Prostate gland (tissue), 2 donors: ENCODE measurements at regions not wholly inside any gene's neighbourhood (a gene's known extent, or its start where the extent isn't known, plus 50 kb on each side); places are given as distances from the start of the nearest gene placed in this dataset.

ENCODE experiments used
- POLR2A ChIP-seq: fragments of 450-650 bp; IDR thresholded peaks from one replicate; pipeline ENCODE4 v1.6.1; 2016; ENCODE audit warnings: antibody characterized with exemption, mild to moderate bottlenecking
- POLR2AphosphoS5 ChIP-seq: sonication (generic); formaldehyde crosslinking; IDR thresholded peaks from one replicate; pipeline ENCODE4 v1.6.1; 2017; ENCODE audit warnings: antibody characterized with exemption
- TF ChIP-seq, protein P1 (sequence below), 4 experiments: fragments of 200-600 bp in 2 of 4; fragments of 450-650 bp in 2 of 4; sonication (generic) in 2 of 4; IDR thresholded peaks; 1 replicate in 3 of 4; 2 replicates in 1 of 4; pipeline ENCODE4 v1.5.1; 2016 to 2019; ENCODE audit warnings: antibody characterized with exemption in 4 of 4, mild to moderate bottlenecking in 2 of 4, moderate library complexity in 2 of 4

DNA sequence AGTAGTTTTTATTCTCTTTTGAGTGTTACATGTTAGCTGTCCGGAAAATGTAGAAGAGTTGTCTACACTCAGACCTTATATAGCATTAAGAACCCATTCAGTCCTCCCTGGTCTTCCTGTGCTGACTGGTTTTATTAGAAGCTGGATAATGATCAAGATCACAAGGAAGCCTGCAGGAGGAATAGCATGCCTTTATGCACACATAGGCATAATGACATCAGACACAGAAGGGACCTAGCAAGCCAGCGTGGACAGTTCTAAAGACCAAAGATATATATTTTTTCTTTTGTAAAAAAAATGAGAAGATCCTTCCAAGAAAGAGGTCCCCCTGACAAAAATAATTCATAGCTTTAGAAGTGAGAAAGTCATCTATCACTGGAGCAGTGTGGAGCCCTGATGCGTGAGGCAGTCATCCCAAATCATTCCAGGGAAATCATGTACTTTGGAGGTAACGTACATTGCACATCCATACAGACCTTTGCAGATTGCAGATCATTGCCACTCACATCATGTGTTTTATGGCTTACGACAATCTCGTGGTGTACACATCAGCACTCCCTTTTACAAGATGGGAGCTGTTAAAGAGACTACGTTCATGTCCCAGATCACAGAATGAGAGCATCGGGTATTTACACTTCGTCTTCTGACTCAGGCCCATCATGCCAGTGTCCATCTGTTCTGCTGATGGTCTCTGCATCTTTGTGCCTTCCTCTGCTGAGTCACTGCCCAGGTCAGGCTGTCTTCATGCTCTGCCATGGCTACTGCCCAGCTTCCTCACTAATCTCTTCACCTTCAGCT is 334.0 kb downstream of the SOCS6 start:
- no peak for TF ChIP-seq POLR2AphosphoS5
- TF ChIP-seq, protein P1, sequence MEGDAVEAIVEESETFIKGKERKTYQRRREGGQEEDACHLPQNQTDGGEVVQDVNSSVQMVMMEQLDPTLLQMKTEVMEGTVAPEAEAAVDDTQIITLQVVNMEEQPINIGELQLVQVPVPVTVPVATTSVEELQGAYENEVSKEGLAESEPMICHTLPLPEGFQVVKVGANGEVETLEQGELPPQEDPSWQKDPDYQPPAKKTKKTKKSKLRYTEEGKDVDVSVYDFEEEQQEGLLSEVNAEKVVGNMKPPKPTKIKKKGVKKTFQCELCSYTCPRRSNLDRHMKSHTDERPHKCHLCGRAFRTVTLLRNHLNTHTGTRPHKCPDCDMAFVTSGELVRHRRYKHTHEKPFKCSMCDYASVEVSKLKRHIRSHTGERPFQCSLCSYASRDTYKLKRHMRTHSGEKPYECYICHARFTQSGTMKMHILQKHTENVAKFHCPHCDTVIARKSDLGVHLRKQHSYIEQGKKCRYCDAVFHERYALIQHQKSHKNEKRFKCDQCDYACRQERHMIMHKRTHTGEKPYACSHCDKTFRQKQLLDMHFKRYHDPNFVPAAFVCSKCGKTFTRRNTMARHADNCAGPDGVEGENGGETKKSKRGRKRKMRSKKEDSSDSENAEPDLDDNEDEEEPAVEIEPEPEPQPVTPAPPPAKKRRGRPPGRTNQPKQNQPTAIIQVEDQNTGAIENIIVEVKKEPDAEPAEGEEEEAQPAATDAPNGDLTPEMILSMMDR (IDR thresholded peaks at IDR 0.05), result no peak
- no peak for TF ChIP-seq POLR2A
